ENCODE measurements at regions not wholly inside any gene's neighbourhood (a gene's known extent, or its start where the extent isn't known, plus 50 kb on each side); places are given as distances from the start of the nearest gene placed in this dataset.

DNA sequence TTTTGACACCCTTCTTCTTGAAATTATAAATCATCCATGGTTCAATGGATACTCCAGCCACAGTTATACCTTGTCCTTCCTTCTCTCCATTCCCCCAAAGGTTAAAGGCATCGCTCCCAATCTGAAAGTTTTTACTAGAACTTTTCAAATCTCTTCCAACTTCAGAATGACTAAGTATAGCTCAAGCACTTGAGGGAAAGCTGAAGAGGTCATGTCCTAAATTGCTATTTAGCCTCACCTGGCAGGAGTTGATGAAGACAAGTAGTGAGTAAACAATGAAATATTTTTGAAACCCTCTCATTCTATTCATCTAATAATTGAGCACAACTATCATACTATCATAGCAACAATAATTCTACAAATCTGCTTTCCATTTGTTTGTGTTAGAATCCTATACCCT, 167.8 kb downstream of the HNMT start:
- no peaks in the 10 kb centered on the region for H3K4me1 ChIP-seq
- no peak overlapping the region for H3K4me3 ChIP-seq
- WGBS: 97% methylated on average over 1 of the region's 1 CpG
- H3K27ac ChIP-seq (replicated peaks in 1 of 4): no peak overlapping the region
- no peaks in the 10 kb centered on the region for H3K36me3 ChIP-seq
- H3K27me3 ChIP-seq: no peaks in the 10 kb centered on the region
- TF ChIP-seq, protein P1, sequence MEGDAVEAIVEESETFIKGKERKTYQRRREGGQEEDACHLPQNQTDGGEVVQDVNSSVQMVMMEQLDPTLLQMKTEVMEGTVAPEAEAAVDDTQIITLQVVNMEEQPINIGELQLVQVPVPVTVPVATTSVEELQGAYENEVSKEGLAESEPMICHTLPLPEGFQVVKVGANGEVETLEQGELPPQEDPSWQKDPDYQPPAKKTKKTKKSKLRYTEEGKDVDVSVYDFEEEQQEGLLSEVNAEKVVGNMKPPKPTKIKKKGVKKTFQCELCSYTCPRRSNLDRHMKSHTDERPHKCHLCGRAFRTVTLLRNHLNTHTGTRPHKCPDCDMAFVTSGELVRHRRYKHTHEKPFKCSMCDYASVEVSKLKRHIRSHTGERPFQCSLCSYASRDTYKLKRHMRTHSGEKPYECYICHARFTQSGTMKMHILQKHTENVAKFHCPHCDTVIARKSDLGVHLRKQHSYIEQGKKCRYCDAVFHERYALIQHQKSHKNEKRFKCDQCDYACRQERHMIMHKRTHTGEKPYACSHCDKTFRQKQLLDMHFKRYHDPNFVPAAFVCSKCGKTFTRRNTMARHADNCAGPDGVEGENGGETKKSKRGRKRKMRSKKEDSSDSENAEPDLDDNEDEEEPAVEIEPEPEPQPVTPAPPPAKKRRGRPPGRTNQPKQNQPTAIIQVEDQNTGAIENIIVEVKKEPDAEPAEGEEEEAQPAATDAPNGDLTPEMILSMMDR (IDR thresholded peaks at IDR 0.05): no peak
- TF ChIP-seq EP300 (IDR thresholded peaks at IDR 0.05) (no peak), POLR2A (IDR thresholded peaks at IDR 0.05; ENCODE audit: low read depth) (no peak), POLR2AphosphoS5 (IDR thresholded peaks at IDR 0.05) (no peak)
- DNase-seq (ENCODE audit: extremely low spot score): no peak
- intact Hi-C loops (cut with DNase I): no loop called here
- H3K9me3 ChIP-seq: no peaks in the 10 kb centered on the region

DNA sequence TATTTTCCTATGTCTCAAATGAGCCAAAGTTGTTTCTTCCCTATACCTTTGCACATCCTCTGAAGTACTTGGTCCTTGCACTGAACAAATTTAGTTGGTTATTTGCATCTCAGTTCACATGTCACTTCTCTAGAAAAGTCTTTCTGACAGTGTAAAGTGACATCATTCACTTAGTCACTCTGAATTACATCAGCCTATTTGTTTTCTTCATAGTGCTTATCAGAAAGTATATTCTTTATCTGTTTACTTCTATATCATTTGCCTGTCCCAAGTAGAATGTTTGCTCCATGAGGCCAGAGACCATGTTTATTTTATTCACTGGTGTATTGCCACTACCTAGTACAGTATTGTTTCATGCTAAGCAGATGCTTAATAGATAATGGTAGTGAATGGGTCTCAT, 173.7 kb downstream of the HNMT start:
- H3K4me1 ChIP-seq: no peaks in the 10 kb centered on the region
- H3K27ac ChIP-seq (replicated peaks in 1 of 4): no peak overlapping the region
- no peaks in the 10 kb centered on the region for H3K27me3 ChIP-seq
- H3K36me3 ChIP-seq: no peaks in the 10 kb centered on the region
- intact Hi-C loops (cut with DNase I): no loop called here
- H3K9me3 ChIP-seq: peaks cover 0 to 6% (median 0%) of the 10 kb centered on the region in 4 donors
- H3K4me3 ChIP-seq: no peak overlapping the region
- DNase-seq (ENCODE audit: extremely low spot score): no peak
- TF ChIP-seq POLR2AphosphoS5 (IDR thresholded peaks at IDR 0.05) (no peak), POLR2A (IDR thresholded peaks at IDR 0.05; ENCODE audit: low read depth) (no peak), EP300 (IDR thresholded peaks at IDR 0.05) (no peak)
- TF ChIP-seq, protein P1 (IDR thresholded peaks at IDR 0.05): no peak

DNA sequence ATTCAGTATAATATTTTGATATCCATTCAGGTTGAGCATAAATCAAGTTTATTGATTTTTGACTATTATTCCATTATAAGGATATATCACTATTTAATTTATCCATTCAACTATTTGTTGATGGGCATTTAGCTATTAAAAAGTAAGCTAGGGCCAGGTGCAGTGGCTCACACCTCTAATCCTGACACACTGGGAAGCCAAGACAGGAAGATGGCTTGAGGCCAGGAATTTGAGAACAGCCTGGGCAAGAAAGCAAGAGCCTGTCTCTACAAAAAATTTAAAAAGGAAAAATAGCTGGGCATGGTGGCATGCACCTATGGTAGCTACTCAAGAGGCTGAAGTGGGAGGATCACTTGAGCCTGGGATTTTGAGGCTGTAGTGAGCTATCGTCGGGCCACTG, 183.5 kb downstream of the HNMT start:
- Histone ChIP-seq H3K27ac (replicated peaks in 1 of 4) (no peak overlapping the region), H3K4me3 (no peak overlapping the region)
- intact Hi-C loops (cut with DNase I): no loop called here

DNA sequence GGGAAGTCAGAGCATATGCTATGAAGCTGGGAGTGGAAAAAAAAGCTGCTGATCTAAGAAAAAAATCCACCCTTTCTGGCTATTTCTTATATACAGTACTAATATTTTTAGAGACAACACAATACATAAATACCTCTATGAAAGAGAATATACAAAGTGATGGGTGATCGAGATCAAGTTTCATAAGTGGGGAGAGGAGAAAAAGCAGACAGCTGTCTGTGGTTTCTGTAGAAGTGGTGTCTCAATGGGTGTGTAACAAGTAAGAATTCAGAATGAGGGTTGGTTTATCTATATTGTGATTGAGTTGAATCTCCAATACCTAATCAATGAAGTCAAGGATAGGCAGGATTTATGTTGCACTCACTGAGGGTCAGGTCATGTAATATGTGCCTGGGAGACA, 191.0 kb downstream of the HNMT start:
- intact Hi-C loops (cut with DNase I): no loop called here
- 84% methylated on average over 1 of the region's 1 CpG for WGBS
- H3K36me3 ChIP-seq: peaks cover 0 to 3% (median 0%) of the 10 kb centered on the region in 4 donors
- H3K9me3 ChIP-seq: no peaks in the 10 kb centered on the region
- no peaks in the 10 kb centered on the region for H3K4me1 ChIP-seq
- TF ChIP-seq, protein P1 (IDR thresholded peaks at IDR 0.05): no peak
- no peak for TF ChIP-seq POLR2A (IDR thresholded peaks at IDR 0.05; ENCODE audit: low read depth)
- TF ChIP-seq EP300 (IDR thresholded peaks at IDR 0.05): no peak
- no peak for TF ChIP-seq POLR2AphosphoS5 (IDR thresholded peaks at IDR 0.05)
- no peak overlapping the region for H3K4me3 ChIP-seq
- no peak overlapping the region for H3K27ac ChIP-seq (replicated peaks in 1 of 4)
- DNase-seq (ENCODE audit: extremely low spot score): no peak
- H3K27me3 ChIP-seq: no peaks in the 10 kb centered on the region

More for the DNA sequence above, 183.5 kb downstream of the HNMT start:
- 75% methylated on average over 2 of the region's 2 CpGs for WGBS
- H3K4me1 ChIP-seq: no peaks in the 10 kb centered on the region
- TF ChIP-seq POLR2AphosphoS5 (IDR thresholded peaks at IDR 0.05) (no peak), EP300 (IDR thresholded peaks at IDR 0.05) (no peak)
- no peaks in the 10 kb centered on the region for H3K27me3 ChIP-seq
- DNase-seq (ENCODE audit: extremely low spot score): no peak
- no peaks in the 10 kb centered on the region for H3K9me3 ChIP-seq
- peaks cover 0 to 3% (median 0%) of the 10 kb centered on the region in 4 donors for H3K36me3 ChIP-seq

DNA sequence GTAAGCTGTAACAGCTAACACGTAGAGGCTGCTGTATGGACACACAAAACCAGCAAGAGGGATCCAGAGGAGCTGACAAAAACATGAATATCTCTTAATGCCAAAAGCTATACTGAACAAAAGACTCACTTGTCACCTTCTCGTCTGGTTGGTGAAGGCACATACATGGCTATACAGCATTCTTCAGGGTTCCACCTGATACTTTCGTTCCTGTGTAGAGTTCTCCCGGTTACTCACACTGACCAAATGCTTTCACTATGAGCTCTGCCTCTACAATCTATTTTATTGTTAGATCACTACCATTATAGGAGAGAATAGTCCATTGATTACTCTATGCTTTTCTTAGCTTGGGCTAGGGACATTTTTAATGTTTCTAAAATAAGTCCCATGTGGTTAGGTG, 193.1 kb downstream of the HNMT start:
- no peaks in the 10 kb centered on the region for H3K36me3 ChIP-seq
- TF ChIP-seq POLR2A (IDR thresholded peaks at IDR 0.05; ENCODE audit: low read depth) (no peak), EP300 (IDR thresholded peaks at IDR 0.05) (no peak), POLR2AphosphoS5 (IDR thresholded peaks at IDR 0.05) (no peak)
- TF ChIP-seq, protein P1 (IDR thresholded peaks at IDR 0.05): no peak
- no peaks in the 10 kb centered on the region for H3K27me3 ChIP-seq
- 92% methylated on average over 4 of the region's 4 CpGs for WGBS
- H3K9me3 ChIP-seq: no peaks in the 10 kb centered on the region
- H3K4me1 ChIP-seq: no peaks in the 10 kb centered on the region
- intact Hi-C loops (cut with DNase I): no loop called here
- H3K27ac ChIP-seq (replicated peaks in 1 of 4): no peak overlapping the region
- no peak for DNase-seq (ENCODE audit: extremely low spot score)
- H3K4me3 ChIP-seq: no peak overlapping the region

Measured in esophagus muscularis mucosa (tissue), 4 donors.